HepG2 (cell line): ENCODE measurements at regions not wholly inside any gene's neighbourhood (a gene's known extent, or its start where the extent isn't known, plus 50 kb on each side); places are given as distances from the start of the nearest gene placed in this dataset.

ENCODE experiments used
- ATAC-seq: fragments of 200-7000 bp; cut with Tn5 transposase; 3 replicates; pipeline ENCODE4 v1.9.1; 2020; ENCODE audit warnings: mild to moderate bottlenecking, moderate library complexity
- BruUV-seq: library from RNA; stranded (reverse); fragments of 400-500 nt; replicated peaks from 2 replicates; lab custom pipeline; 2021; lab: Mats Ljungman, UMichigan
- CTCF ChIA-PET: fragments of 300-600 bp; formaldehyde crosslinking; extraction: SDS; loops from one replicate; lab custom pipeline; 2021; ENCODE audit warnings: low total read pairs, inconsistent platforms, low intra/inter-chr PET ratio; lab: Yijun Ruan, JAX
- POLR2A ChIA-PET: fragments of 350-600 bp; sonication (Branson Sonifier 250); formaldehyde crosslinking; loops from one replicate; lab custom pipeline; 2020; ENCODE audit warnings: antibody characterized with exemption, inconsistent platforms; lab: Yijun Ruan, JAX
- DNase-seq: peaks from one replicate; pipeline ENCODE4 v3.0.0-alpha.2; 2015; ENCODE audit warnings: low spot score
- FAIRE-seq: peaks from 3 replicates; lab custom pipeline; 2011; peaks lifted over from hg19 to GRCh38; lab: Jason Lieb, UNC
- H2AFZ ChIP-seq: one replicate; pipeline ENCODE4 v1.6.1; 2011; ENCODE audit warnings: low read length, inconsistent platforms
- H3K27ac ChIP-seq: fragments of 300-600 bp; 3 replicates; pipeline ENCODE4 v1.8.0; 2011; ENCODE audit warnings: mixed run types, mild to moderate bottlenecking, mixed read lengths, low read length, inconsistent platforms; ENCODE audit not compliant: insufficient read depth; ENCODE audit errors: extremely low read length
- H3K27me3 ChIP-seq, 2 experiments: fragments of 200-600 bp in 1 of 2; 2 replicates in 1 of 2; 3 replicates in 1 of 2; pipeline versions ENCODE4 v1.6.0 to v1.8.0; 2011; ENCODE audit warnings: low read length in 2 of 2, mild to moderate bottlenecking in 2 of 2, moderate library complexity in 2 of 2, inconsistent platforms in 1 of 2; ENCODE audit not compliant: insufficient read depth in 2 of 2, control insufficient read depth in 1 of 2
- H3K36me3 ChIP-seq, 2 experiments: fragments of 200-600 bp in 1 of 2; replicated peaks in 1 of 2; 2 replicates in 1 of 2; 3 replicates in 1 of 2; pipeline versions ENCODE4 v1.5.1 to v1.8.0; 2011; ENCODE audit warnings: low read length in 2 of 2, inconsistent platforms in 1 of 2; ENCODE audit not compliant: insufficient read depth in 2 of 2, control insufficient read depth in 1 of 2
- H3K4me1 ChIP-seq: 2 replicates; pipeline ENCODE4 v1.5.1; 2012; ENCODE audit warnings: low read length, inconsistent platforms; ENCODE audit not compliant: insufficient read depth
- H3K4me2 ChIP-seq: 2 replicates; pipeline ENCODE4 v1.6.0; 2011; ENCODE audit warnings: low read depth, low read length, inconsistent platforms
- H3K4me3 ChIP-seq, 3 experiments: fragments of 200-600 bp in 1 of 3; sonication (generic), shearing (Covaris generic) in 1 of 3; replicated peaks in 1 of 3; 2 replicates each; pipeline ENCODE4 v1.5.1; 2011 to 2016; ENCODE audit warnings: low read length in 3 of 3, inconsistent platforms in 2 of 3, low read depth in 2 of 3, mild to moderate bottlenecking in 2 of 3, control low read depth in 1 of 3, mixed read lengths in 1 of 3; ENCODE audit not compliant: insufficient read depth in 1 of 3
- H3K79me2 ChIP-seq: one replicate; pipeline ENCODE4 v1.6.1; 2011; ENCODE audit warnings: low read length, inconsistent platforms; ENCODE audit not compliant: insufficient read depth
- H3K9ac ChIP-seq: 2 replicates; pipeline ENCODE4 v1.6.0; 2011; ENCODE audit warnings: mild to moderate bottlenecking, low read depth, low read length, inconsistent platforms; ENCODE audit not compliant: insufficient read depth
- H3K9me3 ChIP-seq: 2 replicates; pipeline ENCODE4 v1.5.1; 2012; ENCODE audit warnings: mild to moderate bottlenecking, low read length
- H4K20me1 ChIP-seq: 2 replicates; pipeline ENCODE4 v1.6.0; 2011; ENCODE audit warnings: inconsistent platforms, mild to moderate bottlenecking, low read length, moderate library complexity; ENCODE audit not compliant: insufficient read depth
- ARNT ChIP-seq: fragments of 450-650 bp; IDR thresholded peaks from 2 replicates; pipeline ENCODE4 v1.6.1; 2017
- ETV6 ChIP-seq: sonication (generic); formaldehyde crosslinking; conservative IDR thresholded peaks from 2 replicates; pipeline ENCODE4 v1.4.0; 2020; ENCODE audit warnings: missing genetic modification reagents
- KDM4B ChIP-seq: sonication (generic); formaldehyde crosslinking; IDR thresholded peaks from 2 replicates; pipeline ENCODE4 v1.4.0; 2020; ENCODE audit warnings: missing genetic modification reagents
- MLLT10 ChIP-seq: sonication (generic); formaldehyde crosslinking; IDR thresholded peaks from 2 replicates; pipeline ENCODE4 v1.4.0; 2020; ENCODE audit warnings: missing genetic modification reagents
- NCOA2 ChIP-seq: sonication (generic); formaldehyde crosslinking; IDR thresholded peaks from 2 replicates; pipeline ENCODE4 v1.8.0; 2022; ENCODE audit warnings: inconsistent platforms
- PAF1 ChIP-seq: IDR thresholded peaks from 2 replicates; pipeline ENCODE4 v1.6.1; 2016; ENCODE audit warnings: missing genetic modification reagents, missing compliant biosample characterization
- RFX5 ChIP-seq: IDR thresholded peaks from 2 replicates; pipeline ENCODE4 v1.6.1; 2011; ENCODE audit warnings: low read depth, low read length, improper control_type of control experiment
- SCMH1 ChIP-seq: sonication (generic); formaldehyde crosslinking; IDR thresholded peaks from 2 replicates; pipeline ENCODE4 v1.9.0; 2021; ENCODE audit warnings: missing genetic modification reagents, mild to moderate bottlenecking, borderline replicate concordance
- SRSF9 ChIP-seq: fragments of 200-400 bp; formaldehyde crosslinking; IDR thresholded peaks from 2 replicates; pipeline ENCODE4 v1.6.1; 2018; ENCODE audit warnings: borderline replicate concordance, mild to moderate bottlenecking, low read depth, low read length; ENCODE audit not compliant: insufficient read depth, poor library complexity, severe bottlenecking
- THAP8 ChIP-seq: sonication (generic); formaldehyde crosslinking; IDR thresholded peaks from 2 replicates; pipeline ENCODE4 v1.5.1; 2020; ENCODE audit warnings: missing genetic modification reagents, mild to moderate bottlenecking, borderline replicate concordance
- ZNF235 ChIP-seq: sonication (generic); formaldehyde crosslinking; IDR thresholded peaks from 2 replicates; pipeline ENCODE4 v1.8.1; 2023; ENCODE audit warnings: mild to moderate bottlenecking, missing genetic modification reagents, borderline replicate concordance
- ZNF331 ChIP-seq: sonication (generic); formaldehyde crosslinking; IDR thresholded peaks from 2 replicates; pipeline ENCODE4 v1.4.0; 2020; ENCODE audit warnings: missing genetic modification reagents
- WGBS: methylation state at CpG from one replicate; pipeline ENCODE4 v1.1.6; 2017; ENCODE audit warnings: low lambda C conversion rate; 5-methylcytosine and 5-hydroxymethylcytosine counted together
- in situ Hi-C: cut with HindIII; loops from 2 replicates; pipeline ENCODE4 v1.10.0; 2017; ENCODE audit warnings: low pct_unique_long_range_greater_than_20kb; ENCODE audit not compliant: extremely low pct_ligation_motif_present
- intact Hi-C: fragments of 100-400 bp; cut with micrococcal nuclease; formaldehyde crosslinking; loops from one replicate; pipeline ENCODE4 v1.10.0; 2022; ENCODE audit not compliant: unreplicated experiment

GRCh38 chr4:111221371-111221770 lies 598.5 kb upstream of the PITX2 start:
- FAIRE-seq, result no peak
- Histone ChIP-seq H3K4me2 (no peak overlapping the region), H3K4me3 (no peak overlapping the region), H2AFZ (no peak overlapping the region), H3K9me3 (no peaks in the 10 kb centered on the region)
- no peak for TF ChIP-seq KDM4B
- TF ChIP-seq ZNF331 (CRISPR knock-in tag), result peak; percentile 54; the same call in 1 of the 2 replicates
- TF ChIP-seq, all 625 proteins: peak for 1
- in situ Hi-C loops, result no loop called here
- no TSS peak for BruUV-seq
- DNase-seq, result no peak
- Histone ChIP-seq H3K27me3 (no peaks in the 10 kb centered on the region), H4K20me1 (no peaks in the 10 kb centered on the region), H3K27ac (no peak overlapping the region), H3K36me3 (no peaks in the 10 kb centered on the region), H3K9ac (no peak overlapping the region), H3K79me2 (no peaks in the 10 kb centered on the region), H3K4me1 (no peaks in the 10 kb centered on the region)
- intact Hi-C loops, result no loop called here
- ATAC-seq, result no peak
- POLR2A ChIA-PET, result no interaction called here
- CTCF ChIA-PET, result no interaction called here

GRCh38 chr4:111228396-111228795 lies 605.5 kb upstream of the PITX2 start:
- CTCF ChIA-PET, result no interaction called here
- Histone ChIP-seq H3K9me3 (no peaks in the 10 kb centered on the region), H2AFZ (no peak overlapping the region), H3K4me2 (no peak overlapping the region)
- ATAC-seq, result no peak
- no peak for TF ChIP-seq ZNF235
- TF ChIP-seq ETV6 (CRISPR knock-in tag), result no peak
- no peak for TF ChIP-seq MLLT10 (CRISPR knock-in tag)
- TF ChIP-seq ARNT, result no peak
- no peak for TF ChIP-seq PAF1 (CRISPR knock-in tag)
- TF ChIP-seq THAP8, result no peak
- TF ChIP-seq SCMH1 (CRISPR knock-in tag), result no peak
- TF ChIP-seq RFX5, result no peak
- no peak for TF ChIP-seq SRSF9
- TF ChIP-seq NCOA2 (CRISPR knock-in tag), result no peak
- TF ChIP-seq, all 625 proteins: peak for 0
- Histone ChIP-seq H3K9ac (no peak overlapping the region), H3K4me1 (no peaks in the 10 kb centered on the region), H3K27ac (no peak overlapping the region), H3K27me3 (no peaks in the 10 kb centered on the region), H3K79me2 (no peaks in the 10 kb centered on the region), H4K20me1 (no peaks in the 10 kb centered on the region), H3K4me3 (no peak overlapping the region), H3K36me3 (no peaks in the 10 kb centered on the region)
- FAIRE-seq (no peak), DNase-seq (no peak)
- in situ Hi-C loops (no loop called here), intact Hi-C loops (no loop called here)
- no TSS peak for BruUV-seq
- POLR2A ChIA-PET, result no interaction called here
- 0% methylated on average over 1 of the region's 1 CpG for WGBS
